Endothelial cell of umbilical vein (primary cell): ENCODE measurements at regions not wholly inside any gene's neighbourhood (a gene's known extent, or its start where the extent isn't known, plus 50 kb on each side); places are given as distances from the start of the nearest gene placed in this dataset.

Source experiments
- BruUV-seq: library from RNA; stranded (reverse); fragments of 400-500 nt; replicated peaks from 2 replicates; lab custom pipeline; 2021; lab: Mats Ljungman, UMichigan
- CTCF ChIA-PET: fragments of 300-600, 350-600 bp; sonication (Branson Sonifier 250); formaldehyde crosslinking; loops from one replicate; lab custom pipeline; 2021; ENCODE audit warnings: antibody characterized with exemption, inconsistent platforms; lab: Charles Lee
- POLR2A ChIA-PET: fragments of 300-600, 350-600 bp; sonication (Branson Sonifier 250); formaldehyde crosslinking; loops from one replicate; lab custom pipeline; 2021; ENCODE audit warnings: antibody characterized with exemption, inconsistent platforms; lab: Charles Lee
- DNase-seq: peaks from one replicate; pipeline ENCODE4 v3.0.0-alpha.2; 2011; ENCODE audit warnings: low read depth, low spot score
- FAIRE-seq: peaks from 2 replicates; lab custom pipeline; 2011; peaks lifted over from hg19 to GRCh38; lab: Jason Lieb, UNC
- H2AFZ ChIP-seq: 2 replicates; pipeline ENCODE4 v1.6.0; 2012; ENCODE audit warnings: low read depth, low read length, control low read depth, inconsistent platforms
- H3K27ac ChIP-seq: 2 replicates; pipeline ENCODE4 v1.5.1; 2011; ENCODE audit warnings: low read depth, mild to moderate bottlenecking, control low read depth, low read length, moderate library complexity; ENCODE audit not compliant: insufficient read depth
- H3K27me3 ChIP-seq, 2 experiments: 2 replicates each; pipeline versions ENCODE4 v1.6.0 to v1.6.1; 2011; ENCODE audit warnings: low read length in 2 of 2, mixed read lengths in 1 of 2; ENCODE audit not compliant: control insufficient read depth in 2 of 2, insufficient read depth in 2 of 2
- H3K36me3 ChIP-seq, 2 experiments: 2 replicates in 1 of 2; 3 replicates in 1 of 2; pipeline ENCODE4 v1.5.1; 2011; ENCODE audit warnings: low read length in 2 of 2, mild to moderate bottlenecking in 1 of 2, moderate library complexity in 1 of 2; ENCODE audit not compliant: control insufficient read depth in 2 of 2, insufficient read depth in 2 of 2; ENCODE audit errors: extremely low read depth in 1 of 2
- H3K4me1 ChIP-seq: 3 replicates; pipeline ENCODE4 v1.5.1; 2011; ENCODE audit warnings: mild to moderate bottlenecking, low read length; ENCODE audit not compliant: control insufficient read depth, insufficient read depth; ENCODE audit errors: extremely low read depth
- H3K4me2 ChIP-seq: 2 replicates; pipeline ENCODE4 v1.6.1; 2011; ENCODE audit warnings: low read length, control low read depth, mixed read lengths; ENCODE audit not compliant: insufficient read depth
- H3K4me3 ChIP-seq, 3 experiments: fragments of 200-600 bp in 1 of 3; sonication (generic), shearing (Covaris generic) in 1 of 3; replicated peaks in 1 of 3; 2 replicates each; pipeline ENCODE4 v1.5.1; 2011 to 2016; ENCODE audit warnings: control low read depth in 3 of 3, low read length in 3 of 3, mild to moderate bottlenecking in 2 of 3, inconsistent platforms in 1 of 3, low read depth in 1 of 3, moderate library complexity in 1 of 3; ENCODE audit not compliant: insufficient read depth in 1 of 3
- H3K79me2 ChIP-seq: 2 replicates; pipeline ENCODE4 v1.6.0; 2012; ENCODE audit warnings: low read length, inconsistent platforms; ENCODE audit not compliant: control insufficient read depth, insufficient read depth
- H3K9ac ChIP-seq: replicated peaks from 2 replicates; pipeline ENCODE3; 2011; ENCODE audit warnings: low read length, control low read depth; ENCODE audit not compliant: insufficient read depth; ENCODE audit errors: extremely low read depth
- H3K9me1 ChIP-seq: replicated peaks from 3 replicates; pipeline ENCODE4 v1.6.0; 2011; ENCODE audit warnings: mild to moderate bottlenecking, low read length; ENCODE audit not compliant: control insufficient read depth, insufficient read depth; ENCODE audit errors: extremely low read depth
- H3K9me3 ChIP-seq: replicated peaks from 2 replicates; pipeline ENCODE4 v1.5.1; 2012; ENCODE audit warnings: low read length, inconsistent platforms; ENCODE audit not compliant: control insufficient read depth, insufficient read depth
- H4K20me1 ChIP-seq: replicated peaks from 2 replicates; pipeline ENCODE3; 2011; ENCODE audit warnings: mild to moderate bottlenecking, low read length; ENCODE audit not compliant: control insufficient read depth, insufficient read depth; ENCODE audit errors: extremely low read depth
- CTCF ChIP-seq, 2 donors: IDR thresholded peaks; 1 replicate in 1 of 2; 2 replicates in 1 of 2; pipeline ENCODE4 v1.5.1; 2011; ENCODE audit warnings: low read length in 2 of 2, mild to moderate bottlenecking in 2 of 2, moderate library complexity in 2 of 2, control low read depth in 1 of 2, inconsistent platforms in 1 of 2, low read depth in 1 of 2; ENCODE audit not compliant: insufficient read depth in 1 of 2; ENCODE audit errors: extremely low read depth in 1 of 2
- FOS ChIP-seq: IDR thresholded peaks from 2 replicates; pipeline ENCODE4 v1.6.1; 2011; ENCODE audit warnings: mild to moderate bottlenecking, low read length, moderate library complexity, borderline replicate concordance; ENCODE audit not compliant: insufficient read depth
- GATA2 ChIP-seq: IDR thresholded peaks from 2 replicates; pipeline ENCODE4 v1.7.0; 2011; ENCODE audit warnings: low read depth, mild to moderate bottlenecking, moderate library complexity, mixed read lengths, low read length; ENCODE audit not compliant: insufficient read length, insufficient read depth
- JUN ChIP-seq: IDR thresholded peaks from 2 replicates; pipeline ENCODE4 v1.6.1; 2011; ENCODE audit warnings: borderline replicate concordance, low read depth; ENCODE audit not compliant: insufficient read length, insufficient read depth
- MYC ChIP-seq: IDR thresholded peaks from one replicate; pipeline ENCODE4 v1.6.1; 2011; ENCODE audit warnings: mild to moderate bottlenecking, low read depth, low read length
- POLR2A ChIP-seq: IDR thresholded peaks from 2 replicates; pipeline ENCODE4 v1.6.1; 2012; ENCODE audit warnings: low read depth, mild to moderate bottlenecking, control low read depth, low read length
- POLR2AphosphoS5 ChIP-seq: IDR thresholded peaks from 2 replicates; pipeline ENCODE4 v1.6.1; 2012; ENCODE audit warnings: low read depth, mild to moderate bottlenecking, control low read depth, low read length, moderate library complexity; ENCODE audit not compliant: insufficient read depth
- dilution Hi-C: fragments of 300-500 bp; cut with MboI; formaldehyde crosslinking; loops from one replicate; pipeline ENCODE4 v1.15.0; 2019; ENCODE audit warnings: low sequenced_read_pairs; ENCODE audit not compliant: extremely low pct_ligation_motif_present
- intact Hi-C: fragments of 100-400 bp; cut with micrococcal nuclease; formaldehyde crosslinking; loops from one replicate; pipeline ENCODE4 v1.10.0; 2022
- TF ChIP-seq, protein P1 (sequence below): IDR thresholded peaks from 2 replicates; pipeline ENCODE4 v1.6.1; 2011; ENCODE audit not compliant: insufficient read depth, insufficient read length

DNA sequence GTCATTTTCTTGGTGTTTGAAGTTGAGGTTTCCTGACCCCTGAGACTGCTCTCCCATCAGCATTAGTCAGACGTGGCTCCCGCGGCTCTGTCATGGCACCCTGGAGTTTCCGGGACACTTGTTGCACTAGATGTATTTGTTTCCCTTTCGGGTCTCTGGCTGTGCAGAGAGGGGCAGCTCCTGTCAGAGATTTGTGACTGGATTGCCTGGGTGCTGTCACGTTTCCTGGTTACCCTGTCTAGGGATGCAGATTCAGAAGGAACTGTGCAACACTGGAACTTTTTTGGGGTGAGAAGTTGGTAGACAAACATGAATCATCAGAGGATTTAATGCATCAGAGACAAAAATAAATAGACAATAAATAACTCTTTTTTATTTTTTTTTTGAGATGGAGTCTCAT is 431.8 kb upstream of the MAN1A1 start:
- CTCF ChIA-PET, result no interaction called here
- FAIRE-seq, result no peak

More for the DNA sequence above, 431.8 kb upstream of the MAN1A1 start:
- no TSS peak for BruUV-seq
- Histone ChIP-seq H3K4me2 (no peak overlapping the region), H3K4me3 (no peak overlapping the region), H3K79me2 (no peaks in the 10 kb centered on the region), H3K4me1 (no peaks in the 10 kb centered on the region), H3K27ac (no peak overlapping the region), H2AFZ (no peak overlapping the region), H3K27me3 (no peaks in the 10 kb centered on the region), H3K36me3 (no peaks in the 10 kb centered on the region), H3K9ac (no peak overlapping the region), H3K9me1 (no peaks in the 10 kb centered on the region), H3K9me3 (no peaks in the 10 kb centered on the region), H4K20me1 (no peaks in the 10 kb centered on the region)
- TF ChIP-seq MYC (no peak), CTCF (IDR thresholded peaks at IDR 0.05; ENCODE audit: extremely low read depth in 1 of 2, insufficient read depth in 1 of 2, low read depth in 1 of 2, low read length in 2 of 2) (no peak), POLR2A (no peak), GATA2 (no peak), JUN (no peak), FOS (no peak), POLR2AphosphoS5 (no peak)
- TF ChIP-seq, protein P1, sequence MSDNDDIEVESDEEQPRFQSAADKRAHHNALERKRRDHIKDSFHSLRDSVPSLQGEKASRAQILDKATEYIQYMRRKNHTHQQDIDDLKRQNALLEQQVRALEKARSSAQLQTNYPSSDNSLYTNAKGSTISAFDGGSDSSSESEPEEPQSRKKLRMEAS, result no peak
- POLR2A ChIA-PET, result no interaction called here
- dilution Hi-C loops, result no loop called here
- DNase-seq, result no peak
- intact Hi-C loops, result no loop called here
